Pancreas (tissue), 10 donors: ENCODE measurements at regions not wholly inside any gene's neighbourhood (a gene's known extent, or its start where the extent isn't known, plus 50 kb on each side); places are given as distances from the start of the nearest gene placed in this dataset.
A peak's percentile ranks its signal among the peaks of the same experiment; 100 is the strongest.

Experiments used
- ATAC-seq, 4 donors: fragments of 200-7000 bp; cut with Tn5 transposase; one replicate each; pipeline versions ENCODE4 v1.8.0 to v1.9.1; 2020; ENCODE audit warnings: mild to moderate bottlenecking in 4 of 4, moderate library complexity in 4 of 4
- DNase-seq, 6 donors: peaks; one replicate each; pipeline ENCODE4 v3.0.0-alpha.2; 2020
- FAIRE-seq: peaks from 2 replicates; lab custom pipeline; 2012; peaks lifted over from hg19 to GRCh38; lab: Jason Lieb, UNC
- H3K27ac ChIP-seq, 4 donors: fragments of 200-600 bp; sonication (generic); 1 replicate in 3 of 4; 2 replicates in 1 of 4; pipeline versions ENCODE4 v1.5.0 to v1.8.0; 2020
- H3K27me3 ChIP-seq, 4 donors: fragments of 200-600 bp; one replicate each; pipeline ENCODE4 v1.8.0; 2021
- H3K36me3 ChIP-seq, 3 donors: fragments of 200-600 bp; sonication (generic) in 1 of 3; one replicate each; pipeline versions ENCODE4 v1.5.0 to v1.8.0; 2020 to 2021
- H3K4me1 ChIP-seq, 3 donors: fragments of 200-600 bp; one replicate each; pipeline ENCODE4 v1.8.0; 2021
- H3K4me3 ChIP-seq, 4 donors: fragments of 200-600 bp; sonication (generic) in 2 of 4; one replicate each; pipeline versions ENCODE4 v1.5.0 to v1.8.0; 2020 to 2021
- H3K9me3 ChIP-seq, 4 donors: fragments of 200-600 bp; one replicate each; pipeline ENCODE4 v1.8.0; 2021
- CTCF ChIP-seq, 4 donors: fragments of 200-600 bp; sonication (generic) in 3 of 4; IDR thresholded peaks; one replicate each; pipeline versions ENCODE4 v1.5.0 to v1.8.0; 2021; ENCODE audit warnings: antibody characterized with exemption in 4 of 4
- WGBS, 2 donors: extraction: QIAGEN DNeasy Blood & Tissue Kit; methylation state at CpG; one replicate each; pipeline ENCODE4 v1.1.7; 2013; 5-methylcytosine and 5-hydroxymethylcytosine counted together
- intact Hi-C, 3 donors: fragments of 100-400 bp; cut with DNase I; formaldehyde crosslinking; loops; one replicate each; pipeline versions ENCODE4 v1.11.1 to v1.14.2; 2022
- donor health status: healthy with polysubstance abuse.
- donor health status: DM: no; HTN: no; CAD: no; lungs with moderate emphysema.
- donor health status: DM: no; HTN: no; CAD: no.
- donor health status: control.
- donor health status: control.
- donor health status: Bipolar disorder and iron deficiency.
- donor health status: DM: yes; HTN: yes; CAD: no.
- donor health status: DM: no; HTN: no; CAD: no.
- donor health status: DM: no; HTN: no; CAD: no.
- donor health status: DM: yes; HTN: yes; CAD: no.

GRCh38 chr4:124964852-124965496, 252.4 kb upstream of the ANKRD50 start:
- intact Hi-C loops, result no loop called here
- Histone ChIP-seq H3K9me3 (no peaks in the 10 kb centered on the region), H3K4me3 (no peak overlapping the region), H3K36me3 (no peaks in the 10 kb centered on the region), H3K27me3 (no peaks in the 10 kb centered on the region), H3K27ac (no peak overlapping the region), H3K4me1 (no peaks in the 10 kb centered on the region)
- no peak for FAIRE-seq
- TF ChIP-seq CTCF (IDR thresholded peaks at IDR 0.05), result no peak
- 72 to 83% methylated on average over 5 of the region's 5 CpGs for WGBS, 2 donors
- DNase-seq, result no peak
- no peak for ATAC-seq

- Histone ChIP-seq H3K36me3 (no peaks in the 10 kb centered on the region), H3K9me3 (no peaks in the 10 kb centered on the region), H3K27me3 (no peaks in the 10 kb centered on the region), H3K4me1 (no peaks in the 10 kb centered on the region), H3K27ac (no peak overlapping the region), H3K4me3 (no peak overlapping the region)
- DNase-seq (no peak), ATAC-seq (no peak), FAIRE-seq (no peak)
- intact Hi-C loops, result no loop called here
- WGBS, 2 donors, result 83 to 91% methylated on average over 2 of the region's 2 CpGs
- TF ChIP-seq CTCF (IDR thresholded peaks at IDR 0.05), result no peak
Measured at GRCh38 chr4:124964251-124964650, 251.7 kb upstream of the ANKRD50 start.

GRCh38 chr4:124961138-124961750, 248.7 kb upstream of the ANKRD50 start:
- WGBS, 2 donors, result 85 to 89% methylated on average over 4 of the region's 4 CpGs
- FAIRE-seq, result no peak
- no peak overlapping the region for H3K27ac ChIP-seq
- no peak overlapping the region for H3K4me3 ChIP-seq
- H3K4me1 ChIP-seq, result peaks cover 0 to 3% (median 0%) of the 10 kb centered on the region in 3 donors
- intact Hi-C loops, result no loop called here
- H3K27me3 ChIP-seq, result no peaks in the 10 kb centered on the region
- DNase-seq, result no peak
- no peaks in the 10 kb centered on the region for H3K9me3 ChIP-seq
- no peaks in the 10 kb centered on the region for H3K36me3 ChIP-seq
- TF ChIP-seq CTCF (IDR thresholded peaks at IDR 0.05), result no peak
- ATAC-seq, result no peak

- no peak overlapping the region for H3K4me3 ChIP-seq
- no peaks in the 10 kb centered on the region for H3K27me3 ChIP-seq
- H3K36me3 ChIP-seq, result no peaks in the 10 kb centered on the region
- WGBS, 2 donors, result 88 to 93% methylated on average over 1 of the region's 1 CpG
- H3K27ac ChIP-seq, result no peak overlapping the region
- peaks cover 0 to 12% (median 6%) of the 10 kb centered on the region in 3 donors for H3K4me1 ChIP-seq
- ATAC-seq (no peak), DNase-seq (no peak), FAIRE-seq (no peak)
- no peaks in the 10 kb centered on the region for H3K9me3 ChIP-seq
- TF ChIP-seq CTCF (IDR thresholded peaks at IDR 0.05), result no peak
- intact Hi-C loops, result no loop called here
Measured at GRCh38 chr4:124958847-124959246, 246.3 kb upstream of the ANKRD50 start.

- H3K9me3 ChIP-seq, result no peaks in the 10 kb centered on the region
- no peaks in the 10 kb centered on the region for H3K27me3 ChIP-seq
- H3K4me3 ChIP-seq, result no peak overlapping the region
- FAIRE-seq (no peak), ATAC-seq (peak; percentile 72 to 96 (median 88)), DNase-seq (peak in 1 of 6 donors; percentile 23)
- no peak for TF ChIP-seq CTCF (IDR thresholded peaks at IDR 0.05)
- 19% methylated on average over 2 of the region's 2 CpGs for WGBS, 2 donors
- no peaks in the 10 kb centered on the region for H3K36me3 ChIP-seq
- peaks cover 0 to 15% (median 6%) of the 10 kb centered on the region in 3 donors for H3K4me1 ChIP-seq
- intact Hi-C loops, result no loop called here
- no peak overlapping the region for H3K27ac ChIP-seq
Measured at GRCh38 chr4:124955476-124955875, 242.9 kb upstream of the ANKRD50 start.
